Forelimb muscle (tissue), 1 donor: ENCODE measurements at regions not wholly inside any gene's neighbourhood (a gene's known extent, or its start where the extent isn't known, plus 50 kb on each side); places are given as distances from the start of the nearest gene placed in this dataset.
"Not testable (repeated sequence)": the region's sequence is repeated elsewhere in the genome, so short reads cannot be mapped to it uniquely, and the experiment has no call there.

ENCODE experiments used
- DNase-seq: peaks from one replicate; pipeline ENCODE4 v3.0.0-alpha.2; 2013; ENCODE audit warnings: low read depth

DNA sequence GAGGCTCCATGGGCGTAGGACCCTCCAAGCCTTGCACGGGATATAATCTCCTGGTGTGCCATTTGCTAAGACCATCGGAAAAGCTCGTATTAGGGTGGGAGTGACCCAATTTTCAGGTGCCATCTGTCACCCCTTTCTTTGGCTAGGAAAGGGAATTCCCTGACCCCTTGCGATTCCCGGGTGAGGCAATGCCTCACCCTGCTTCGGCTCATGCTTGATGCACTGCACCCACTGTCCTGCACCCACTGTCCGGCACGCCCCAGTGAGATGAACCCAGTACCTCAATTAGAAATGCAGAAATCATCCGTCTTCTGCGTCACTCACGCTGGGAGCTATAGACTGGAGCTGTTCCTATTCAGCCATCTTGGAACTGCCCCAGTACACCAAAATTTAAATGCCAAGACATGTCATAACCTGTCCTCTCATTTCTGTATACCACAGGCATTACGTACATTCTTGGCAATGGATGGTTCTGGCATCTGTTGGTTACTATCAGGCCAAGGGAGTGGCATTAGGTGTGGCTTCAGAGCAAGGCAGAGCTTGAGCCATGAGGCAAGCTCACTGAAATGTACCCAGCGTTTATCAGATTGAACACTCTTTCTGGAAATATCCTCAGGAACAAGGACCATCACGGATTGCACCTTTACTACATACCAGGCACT lies 95.4 kb upstream of the GALNT18 start:
- no peak for DNase-seq

DNA sequence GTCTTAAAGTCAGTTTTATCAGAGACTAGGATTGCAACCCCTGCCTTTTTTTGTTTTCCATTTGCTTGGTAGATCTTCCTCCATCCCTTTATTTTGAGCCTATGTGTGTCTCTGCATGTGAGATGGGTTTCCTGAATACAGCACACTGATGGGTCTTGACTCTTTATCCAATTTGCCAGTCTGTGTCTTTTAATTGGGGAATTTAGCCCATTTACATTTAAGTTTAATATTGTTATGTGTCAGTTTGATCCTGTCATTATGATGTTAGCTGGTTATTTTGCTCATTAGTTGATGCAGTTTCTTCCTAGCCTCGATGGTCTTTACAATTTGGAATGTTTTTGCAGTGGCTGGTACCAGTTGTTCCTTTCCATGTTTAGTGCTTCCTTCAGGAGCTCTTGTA lies 93.3 kb upstream of the GALNT18 start:
- DNase-seq = not testable (repeated sequence)

DNA sequence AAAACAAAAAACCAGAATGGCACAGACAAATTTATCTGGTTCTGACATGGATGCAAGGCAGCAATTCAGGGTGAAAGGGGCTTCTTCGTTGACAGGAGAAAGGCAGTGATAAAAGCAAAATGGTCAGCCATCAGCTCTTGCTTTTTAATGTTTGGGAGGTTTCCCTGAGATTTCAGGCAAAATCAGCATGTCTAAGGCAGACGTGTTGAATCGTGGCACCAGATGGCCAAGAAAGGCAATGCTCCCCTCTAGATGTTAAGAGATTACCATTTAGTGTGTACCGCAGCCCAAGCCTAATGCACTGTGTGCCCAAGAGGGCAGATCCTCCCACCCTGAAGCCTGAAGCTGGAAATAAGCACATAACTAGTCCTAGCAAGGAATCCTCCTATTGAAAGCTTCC lies 88.8 kb upstream of the GALNT18 start:
- DNase-seq = no peak

DNA sequence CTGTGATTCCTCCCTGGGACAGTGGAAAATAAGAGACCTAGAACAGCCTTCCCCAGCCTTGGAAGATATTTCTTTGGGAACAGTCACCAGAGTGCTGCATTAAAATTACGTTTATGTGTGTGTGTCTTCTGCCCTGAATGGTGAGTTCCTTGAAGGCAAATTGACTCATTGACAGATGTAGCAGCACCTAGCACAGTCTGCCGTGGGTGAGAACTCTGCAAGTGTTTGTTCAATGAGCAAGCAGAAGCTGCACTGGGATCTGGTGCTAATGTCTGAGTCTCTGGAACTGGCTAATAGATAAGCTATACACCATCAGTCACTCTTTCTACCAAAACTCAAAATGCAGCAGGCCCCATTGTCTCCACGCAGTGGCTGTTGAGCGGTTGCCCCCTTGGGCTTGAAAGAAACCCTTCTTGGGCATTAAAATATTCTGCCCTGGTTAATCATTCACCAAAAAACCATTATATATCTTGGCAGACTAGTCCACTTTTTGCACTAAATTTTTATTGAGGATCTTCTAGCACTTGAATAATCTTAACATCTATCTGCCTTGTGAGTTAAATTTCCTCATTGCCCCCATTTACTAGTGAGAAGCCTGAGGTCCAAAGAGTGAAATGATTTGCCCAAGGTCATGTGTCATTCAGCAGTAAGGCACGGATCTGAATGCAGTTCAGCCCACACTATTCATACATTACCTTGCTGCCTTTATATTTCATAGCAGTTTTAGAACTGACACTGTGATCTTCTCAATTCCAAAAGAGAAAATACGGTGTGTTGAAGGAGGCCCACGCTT lies 87.8 kb upstream of the GALNT18 start:
- no peak for DNase-seq

DNA sequence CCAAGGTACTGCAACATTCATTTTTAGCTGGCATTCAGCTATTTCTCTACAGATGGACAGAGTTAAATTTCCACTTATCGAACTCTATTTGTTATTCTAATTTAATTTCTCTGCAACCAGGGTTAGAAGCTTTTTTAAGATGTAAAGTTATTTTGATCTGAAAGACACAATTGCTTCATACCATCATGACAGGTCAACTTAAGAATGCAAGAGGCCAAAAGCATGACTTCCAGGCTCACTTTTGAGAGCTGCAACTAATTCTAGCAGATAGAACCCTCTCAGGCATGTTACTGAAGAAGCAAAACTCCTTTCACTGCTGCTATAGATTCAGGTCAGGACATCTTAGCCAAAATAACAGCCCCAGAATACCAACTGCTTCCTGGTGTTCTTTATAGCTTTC lies 86.5 kb upstream of the GALNT18 start:
- no peak for DNase-seq

DNA sequence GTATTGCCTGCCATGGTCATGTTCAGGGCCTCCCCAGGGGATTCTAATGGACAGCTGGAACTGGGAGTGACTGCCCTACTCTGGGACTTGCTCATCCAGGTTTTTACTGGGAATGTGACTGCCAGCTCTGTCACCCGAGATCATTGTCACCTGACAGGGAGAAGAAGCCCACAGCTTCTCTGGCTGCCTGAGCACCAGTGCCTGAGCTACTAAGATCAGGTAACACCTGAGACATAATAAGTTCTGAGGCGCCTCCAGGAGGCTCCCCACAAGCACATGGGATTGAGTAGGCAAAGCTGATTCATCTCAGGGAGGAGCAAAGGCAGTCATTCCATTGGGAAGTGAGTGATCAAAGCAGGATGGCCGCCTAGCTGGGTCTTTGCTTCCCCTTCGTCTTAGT lies 84.2 kb upstream of the GALNT18 start:
- DNase-seq = no peak

DNA sequence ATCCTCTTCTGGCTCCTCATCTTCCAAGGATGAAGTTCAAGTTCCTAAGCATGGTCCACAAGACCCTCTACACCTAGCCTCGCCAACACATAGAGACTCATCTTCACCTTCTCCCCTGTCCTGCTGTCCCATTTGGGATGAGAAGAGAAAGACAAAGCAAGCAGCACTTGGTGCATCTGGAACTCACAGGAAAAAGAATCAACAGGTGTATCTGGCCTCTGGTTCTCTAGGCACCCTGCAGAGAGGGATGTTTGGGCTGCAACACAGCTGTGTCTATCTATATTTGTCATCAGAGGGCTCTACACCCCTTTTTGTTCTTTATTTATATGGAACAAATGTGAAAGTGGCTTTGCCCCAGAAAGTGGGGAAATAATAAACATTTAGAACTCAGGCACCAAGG lies 82.1 kb upstream of the GALNT18 start:
- no peak for DNase-seq

DNA sequence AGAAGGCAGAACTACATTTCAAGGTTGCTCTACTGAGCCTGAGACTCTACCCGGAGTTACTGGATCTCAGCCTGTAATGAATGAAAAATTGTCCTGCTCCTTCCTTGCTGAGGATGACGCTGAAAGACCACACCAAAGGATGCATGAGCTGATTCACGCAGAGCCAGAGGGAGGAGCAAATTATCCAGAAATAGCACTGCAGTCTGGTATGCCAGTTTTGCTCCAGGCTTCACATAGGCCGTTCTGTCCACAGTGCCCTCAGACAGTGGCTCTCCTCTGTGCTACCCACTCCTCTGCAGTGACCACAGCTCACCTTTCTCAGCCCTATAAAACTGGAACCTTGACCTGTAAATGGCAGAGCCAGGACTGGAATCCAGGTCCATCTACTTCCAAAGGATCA lies 79.3 kb upstream of the GALNT18 start:
- no peak for DNase-seq

DNA sequence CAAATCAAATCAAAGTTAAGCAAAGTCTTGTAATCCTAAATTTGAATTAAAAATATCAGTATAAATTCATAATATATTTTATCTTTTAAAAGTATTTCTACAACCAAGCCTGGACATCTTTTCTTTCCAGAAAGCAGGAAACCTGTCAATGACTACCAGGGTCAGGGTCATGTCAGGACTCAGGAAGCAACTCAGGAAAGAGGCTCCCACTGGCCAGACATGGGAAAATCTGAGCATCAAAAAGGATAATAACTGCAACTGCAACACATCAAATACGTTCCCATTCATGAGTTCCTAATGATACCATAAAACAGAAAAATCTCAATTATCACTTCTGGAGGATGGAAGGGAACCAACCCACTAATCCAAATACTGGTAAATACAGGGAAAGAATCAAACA lies 76.0 kb upstream of the GALNT18 start:
- DNase-seq = no peak

DNA sequence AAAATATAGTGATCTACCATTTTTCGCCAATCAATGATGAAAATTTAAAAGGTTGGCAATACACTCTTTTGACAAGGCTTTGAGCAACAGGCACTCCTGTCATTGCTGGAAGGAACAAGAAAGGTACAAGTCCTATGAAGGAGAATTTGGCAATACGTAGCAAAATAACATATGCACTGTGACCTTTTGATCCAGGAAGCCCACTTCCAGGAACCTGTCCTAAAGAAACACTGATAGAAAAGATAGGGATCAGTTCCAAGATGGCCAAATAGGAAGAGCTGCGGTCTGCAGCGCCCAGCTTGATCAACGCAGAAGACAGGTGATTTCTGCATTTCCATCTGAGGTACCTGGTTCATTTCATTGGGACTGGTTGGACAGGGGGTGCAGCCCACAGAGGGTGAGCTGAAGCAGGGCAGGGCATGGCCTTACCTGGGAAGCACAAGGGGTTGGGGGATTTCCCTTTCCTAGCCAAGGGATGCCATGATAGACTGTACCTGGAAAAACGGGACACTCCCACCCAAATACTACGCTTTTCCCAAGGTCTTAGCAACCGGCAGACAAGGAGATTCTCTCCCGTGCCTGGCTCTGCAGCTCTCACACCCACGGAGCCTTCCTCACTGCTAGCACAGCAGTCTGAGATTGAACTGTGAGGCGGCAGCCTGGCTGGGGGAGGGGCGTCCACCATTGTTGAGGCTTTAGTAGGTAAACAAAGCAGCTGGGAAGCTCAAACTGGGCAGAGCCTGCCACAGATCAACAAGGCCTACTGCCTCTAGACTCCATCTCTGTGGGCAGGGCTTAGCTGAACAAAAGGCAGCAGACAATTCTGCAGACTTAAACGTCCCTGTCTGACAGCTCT lies 69.7 kb upstream of the GALNT18 start:
- DNase-seq = no peak

DNA sequence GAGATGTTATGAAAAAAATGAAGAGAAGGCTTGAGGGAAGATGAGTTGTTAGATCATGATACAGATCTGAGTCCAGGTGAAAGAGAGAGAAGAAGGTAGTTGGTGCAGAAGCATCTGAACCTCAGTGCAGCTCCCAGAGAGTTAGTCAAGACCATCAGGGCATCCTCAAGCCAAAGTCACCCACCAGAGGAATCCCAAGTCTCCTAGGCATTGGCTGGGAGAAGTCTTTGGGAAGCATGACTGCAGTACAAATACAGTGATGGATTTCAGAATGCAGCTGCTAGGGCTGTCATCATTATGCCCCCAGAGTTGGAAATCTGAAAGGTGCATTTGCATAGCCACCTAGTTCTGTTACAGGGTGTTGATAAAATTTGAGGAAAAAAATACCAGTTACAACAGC lies 59.7 kb upstream of the GALNT18 start:
- DNase-seq = no peak

DNA sequence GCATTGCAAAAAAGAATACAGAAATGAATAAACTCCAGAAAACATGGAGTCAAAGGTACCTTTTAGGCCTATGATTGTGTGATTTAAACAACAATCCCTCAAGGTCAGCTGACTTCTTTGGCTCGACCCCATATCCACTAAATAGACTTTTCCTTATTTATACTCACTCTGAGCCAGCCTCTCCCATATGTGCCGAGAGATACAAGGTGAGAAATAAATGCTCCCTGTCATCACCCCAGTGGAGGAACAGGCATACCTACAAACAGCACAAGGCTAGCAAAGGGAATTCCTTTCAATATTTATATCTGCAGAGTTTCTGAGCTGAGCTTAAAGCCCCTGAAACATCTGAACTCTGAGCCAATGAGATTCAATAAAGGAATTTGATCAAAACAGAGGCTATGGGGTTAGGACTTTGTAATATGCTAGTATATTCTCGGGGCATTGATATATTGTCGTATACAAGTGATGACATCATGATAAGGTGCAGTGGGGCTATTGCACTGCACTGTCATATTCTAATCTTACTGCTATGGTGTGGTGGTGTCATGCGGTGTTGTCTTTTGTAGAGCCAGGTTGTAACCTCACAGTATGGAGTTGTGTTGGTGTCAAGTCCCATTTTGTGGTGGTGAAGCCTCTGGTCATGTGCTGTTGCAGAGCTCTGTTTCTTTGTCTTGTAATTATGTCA lies 56.0 kb upstream of the GALNT18 start:
- DNase-seq = no peak

DNA sequence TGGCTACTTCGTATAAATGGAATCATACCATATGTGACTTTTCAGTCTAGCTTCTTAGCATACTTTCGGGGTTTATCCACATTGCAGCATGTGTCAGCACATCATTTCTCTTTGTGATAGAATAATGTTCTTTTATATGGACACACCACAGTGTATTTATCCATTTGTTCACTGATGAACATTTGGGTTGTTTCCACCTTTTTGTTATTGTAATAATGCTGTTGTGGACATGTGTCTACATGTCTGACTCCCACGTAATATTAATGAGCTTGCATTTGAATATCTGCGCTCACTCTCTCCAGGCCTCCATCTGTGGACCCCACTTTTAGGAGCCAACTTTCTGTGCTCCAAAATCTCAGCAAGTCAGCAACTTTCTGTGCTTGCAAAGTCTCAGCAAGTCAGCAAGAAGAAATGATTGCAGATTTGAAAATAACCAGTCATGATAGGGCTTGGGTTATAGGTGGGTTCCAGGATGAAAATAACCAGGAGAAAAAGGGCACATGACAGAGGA lies 53.9 kb upstream of the GALNT18 start:
- DNase-seq = no peak

DNA sequence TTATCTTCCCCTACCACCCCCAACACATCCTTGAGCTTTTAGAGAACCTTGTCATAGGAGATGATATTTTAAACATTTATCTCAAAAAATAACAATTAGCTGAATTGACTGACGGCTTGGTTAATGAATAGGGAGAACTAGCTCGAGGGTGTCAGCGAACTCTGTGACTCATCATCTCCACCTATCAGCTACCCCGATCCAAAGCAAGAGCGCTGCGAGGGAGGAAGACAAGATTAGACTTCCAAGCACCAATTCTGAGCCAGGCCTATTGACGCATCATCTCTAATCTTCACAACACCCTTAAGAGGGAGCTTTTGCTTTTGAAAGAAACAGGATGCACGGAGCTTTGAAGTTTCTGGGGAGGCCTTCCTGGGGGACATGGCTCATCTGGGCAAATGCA lies 51.0 kb upstream of the GALNT18 start:
- DNase-seq = no peak

DNA sequence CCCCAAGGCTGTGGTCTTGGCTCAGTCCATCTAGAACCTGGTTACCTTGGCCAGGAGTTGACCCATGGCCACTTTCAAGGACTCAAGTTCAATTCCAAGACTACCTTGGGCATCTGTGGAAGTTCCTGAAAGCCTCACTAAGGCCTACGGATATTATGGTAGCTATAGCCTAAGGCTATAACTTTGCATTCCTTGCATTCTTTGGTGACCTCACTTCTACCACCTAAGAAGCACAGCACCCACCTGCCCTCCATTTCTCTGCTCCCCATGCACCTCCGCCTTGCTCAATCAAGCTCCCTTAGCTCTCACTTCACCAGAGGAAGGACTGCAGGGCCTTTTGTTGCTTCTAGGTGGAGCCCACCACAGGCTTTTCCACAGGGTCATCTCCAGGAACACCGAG lies 50.3 kb upstream of the GALNT18 start:
- DNase-seq = no peak
